ENCODE measurements at regions not wholly inside any gene's neighbourhood (a gene's known extent, or its start where the extent isn't known, plus 50 kb on each side); places are given as distances from the start of the nearest gene placed in this dataset.
"Not testable (repeated sequence)": the region's sequence is repeated elsewhere in the genome, so short reads cannot be mapped to it uniquely, and the experiment has no call there.

DNA sequence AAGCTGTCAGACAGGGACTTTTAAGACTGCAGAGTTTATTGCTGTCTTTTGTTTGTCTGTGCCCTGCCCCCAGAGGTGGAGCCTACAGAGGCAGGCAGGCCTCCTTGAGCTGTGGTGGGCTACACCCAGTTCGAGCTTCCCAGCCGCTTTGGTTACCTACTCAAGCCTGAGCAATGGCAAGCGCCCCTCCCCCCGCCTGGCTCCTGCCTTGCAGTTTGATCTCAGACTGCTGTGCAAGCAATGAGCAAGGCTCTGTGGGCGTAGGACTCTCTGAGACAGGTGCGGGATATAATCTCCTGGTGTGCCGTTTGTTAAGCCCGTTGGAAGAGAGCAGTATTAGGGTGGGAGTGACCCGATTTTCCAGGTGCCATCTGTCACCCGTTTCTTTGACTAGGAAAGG lies 67.8 kb upstream of the ADAMTS3 start:
- TF ChIP-seq, protein P1, sequence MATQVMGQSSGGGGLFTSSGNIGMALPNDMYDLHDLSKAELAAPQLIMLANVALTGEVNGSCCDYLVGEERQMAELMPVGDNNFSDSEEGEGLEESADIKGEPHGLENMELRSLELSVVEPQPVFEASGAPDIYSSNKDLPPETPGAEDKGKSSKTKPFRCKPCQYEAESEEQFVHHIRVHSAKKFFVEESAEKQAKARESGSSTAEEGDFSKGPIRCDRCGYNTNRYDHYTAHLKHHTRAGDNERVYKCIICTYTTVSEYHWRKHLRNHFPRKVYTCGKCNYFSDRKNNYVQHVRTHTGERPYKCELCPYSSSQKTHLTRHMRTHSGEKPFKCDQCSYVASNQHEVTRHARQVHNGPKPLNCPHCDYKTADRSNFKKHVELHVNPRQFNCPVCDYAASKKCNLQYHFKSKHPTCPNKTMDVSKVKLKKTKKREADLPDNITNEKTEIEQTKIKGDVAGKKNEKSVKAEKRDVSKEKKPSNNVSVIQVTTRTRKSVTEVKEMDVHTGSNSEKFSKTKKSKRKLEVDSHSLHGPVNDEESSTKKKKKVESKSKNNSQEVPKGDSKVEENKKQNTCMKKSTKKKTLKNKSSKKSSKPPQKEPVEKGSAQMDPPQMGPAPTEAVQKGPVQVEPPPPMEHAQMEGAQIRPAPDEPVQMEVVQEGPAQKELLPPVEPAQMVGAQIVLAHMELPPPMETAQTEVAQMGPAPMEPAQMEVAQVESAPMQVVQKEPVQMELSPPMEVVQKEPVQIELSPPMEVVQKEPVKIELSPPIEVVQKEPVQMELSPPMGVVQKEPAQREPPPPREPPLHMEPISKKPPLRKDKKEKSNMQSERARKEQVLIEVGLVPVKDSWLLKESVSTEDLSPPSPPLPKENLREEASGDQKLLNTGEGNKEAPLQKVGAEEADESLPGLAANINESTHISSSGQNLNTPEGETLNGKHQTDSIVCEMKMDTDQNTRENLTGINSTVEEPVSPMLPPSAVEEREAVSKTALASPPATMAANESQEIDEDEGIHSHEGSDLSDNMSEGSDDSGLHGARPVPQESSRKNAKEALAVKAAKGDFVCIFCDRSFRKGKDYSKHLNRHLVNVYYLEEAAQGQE (IDR thresholded peaks at IDR 0.05; ENCODE audit: low read depth) = not testable (repeated sequence)
- TF ChIP-seq, protein P2, sequence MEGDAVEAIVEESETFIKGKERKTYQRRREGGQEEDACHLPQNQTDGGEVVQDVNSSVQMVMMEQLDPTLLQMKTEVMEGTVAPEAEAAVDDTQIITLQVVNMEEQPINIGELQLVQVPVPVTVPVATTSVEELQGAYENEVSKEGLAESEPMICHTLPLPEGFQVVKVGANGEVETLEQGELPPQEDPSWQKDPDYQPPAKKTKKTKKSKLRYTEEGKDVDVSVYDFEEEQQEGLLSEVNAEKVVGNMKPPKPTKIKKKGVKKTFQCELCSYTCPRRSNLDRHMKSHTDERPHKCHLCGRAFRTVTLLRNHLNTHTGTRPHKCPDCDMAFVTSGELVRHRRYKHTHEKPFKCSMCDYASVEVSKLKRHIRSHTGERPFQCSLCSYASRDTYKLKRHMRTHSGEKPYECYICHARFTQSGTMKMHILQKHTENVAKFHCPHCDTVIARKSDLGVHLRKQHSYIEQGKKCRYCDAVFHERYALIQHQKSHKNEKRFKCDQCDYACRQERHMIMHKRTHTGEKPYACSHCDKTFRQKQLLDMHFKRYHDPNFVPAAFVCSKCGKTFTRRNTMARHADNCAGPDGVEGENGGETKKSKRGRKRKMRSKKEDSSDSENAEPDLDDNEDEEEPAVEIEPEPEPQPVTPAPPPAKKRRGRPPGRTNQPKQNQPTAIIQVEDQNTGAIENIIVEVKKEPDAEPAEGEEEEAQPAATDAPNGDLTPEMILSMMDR (IDR thresholded peaks at IDR 0.05 in 2 of 3, conservative IDR thresholded peaks at IDR 0.05 in 1 of 3; ENCODE audit: borderline replicate concordance in 1 of 3, insufficient read depth in 1 of 3, low read depth in 2 of 3, low read length in 2 of 3) = not testable (repeated sequence)
- TF ChIP-seq EZH2phosphoT487 (IDR thresholded peaks at IDR 0.05; ENCODE audit: borderline replicate concordance); CBX3 (IDR thresholded peaks at IDR 0.05; ENCODE audit: low read depth); EZH2 (IDR thresholded peaks at IDR 0.05); RAD21 (IDR thresholded peaks at IDR 0.05; ENCODE audit: low read depth); JUND (IDR thresholded peaks at IDR 0.05); YY1 (IDR thresholded peaks at IDR 0.05; ENCODE audit: extremely low read depth, insufficient replicate concordance, low read depth, low read length); SIN3A (IDR thresholded peaks at IDR 0.05; ENCODE audit: low read depth): not testable (repeated sequence)
- TF ChIP-seq, protein P3, sequence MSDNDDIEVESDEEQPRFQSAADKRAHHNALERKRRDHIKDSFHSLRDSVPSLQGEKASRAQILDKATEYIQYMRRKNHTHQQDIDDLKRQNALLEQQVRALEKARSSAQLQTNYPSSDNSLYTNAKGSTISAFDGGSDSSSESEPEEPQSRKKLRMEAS (IDR thresholded peaks at IDR 0.05) = not testable (repeated sequence)
- TF ChIP-seq, protein P4, sequence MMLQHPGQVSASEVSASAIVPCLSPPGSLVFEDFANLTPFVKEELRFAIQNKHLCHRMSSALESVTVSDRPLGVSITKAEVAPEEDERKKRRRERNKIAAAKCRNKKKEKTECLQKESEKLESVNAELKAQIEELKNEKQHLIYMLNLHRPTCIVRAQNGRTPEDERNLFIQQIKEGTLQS (IDR thresholded peaks at IDR 0.05) = not testable (repeated sequence)

All from HCT116 (cell line).